Iris pigment epithelial cell (primary cell): ENCODE measurements at regions not wholly inside any gene's neighbourhood (a gene's known extent, or its start where the extent isn't known, plus 50 kb on each side); places are given as distances from the start of the nearest gene placed in this dataset.

Experiments used
- DNase-seq: peaks from one replicate; pipeline ENCODE4 v3.0.0-alpha.2; 2011; ENCODE audit warnings: low read depth

DNA sequence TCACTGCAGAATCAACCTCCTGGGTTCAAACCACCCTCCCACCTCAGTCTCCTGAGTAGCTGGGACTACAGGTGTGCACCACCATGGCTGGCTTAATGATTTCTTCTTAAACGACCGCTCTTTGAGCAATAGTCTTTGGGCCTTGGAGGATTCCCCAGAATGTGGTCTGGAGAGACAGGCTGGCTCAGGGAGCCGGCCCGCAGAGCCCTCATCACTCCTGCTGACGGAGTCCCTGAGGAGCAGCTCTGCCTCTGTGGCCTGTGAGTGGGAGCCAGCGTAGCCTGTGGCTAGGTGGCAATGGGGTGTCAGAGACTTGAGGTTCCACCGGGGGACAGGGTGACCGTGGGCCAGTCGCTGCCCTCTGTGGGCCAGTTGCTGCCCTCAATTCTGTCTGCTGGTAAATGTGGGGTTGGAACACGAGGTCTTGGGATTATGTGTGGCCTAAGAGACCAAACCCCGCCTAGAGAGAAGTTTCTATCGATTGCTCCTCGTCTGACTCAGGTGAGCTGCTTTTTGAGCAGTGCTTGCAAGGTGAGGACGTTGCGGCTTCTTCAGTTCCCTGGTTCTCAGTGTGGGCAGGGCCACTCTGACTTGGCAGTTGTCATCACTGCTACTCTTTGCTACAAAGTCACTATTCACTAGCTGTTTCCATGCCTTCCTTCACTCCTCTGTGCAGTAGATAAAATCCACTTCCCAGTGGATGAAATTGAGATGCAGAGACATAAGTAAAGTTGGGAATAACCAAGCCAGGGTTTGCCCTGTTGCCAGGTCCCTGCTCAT, 124.8 kb upstream of the NECTIN1 start:
- no peak for DNase-seq

DNA sequence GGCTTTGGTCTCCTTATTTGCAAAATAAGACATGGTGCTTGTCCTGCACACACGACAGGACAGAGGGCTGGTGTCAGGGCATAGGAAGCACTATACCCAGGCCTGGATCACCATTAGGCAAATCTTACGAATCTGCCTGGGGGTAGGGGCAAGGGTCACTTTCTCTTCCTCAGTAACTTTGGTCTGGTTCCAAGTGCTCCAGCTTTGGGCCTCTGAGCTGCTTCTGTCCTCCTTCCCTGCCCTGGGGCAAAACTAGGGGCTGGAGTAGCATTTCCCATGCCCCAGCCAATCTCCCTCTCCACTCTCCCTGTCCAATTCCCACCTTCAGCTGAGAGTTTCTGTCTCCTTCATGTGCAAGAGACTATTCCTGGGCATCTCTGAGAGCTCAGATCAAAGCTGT, 123.7 kb upstream of the NECTIN1 start:
- DNase-seq = no peak

DNA sequence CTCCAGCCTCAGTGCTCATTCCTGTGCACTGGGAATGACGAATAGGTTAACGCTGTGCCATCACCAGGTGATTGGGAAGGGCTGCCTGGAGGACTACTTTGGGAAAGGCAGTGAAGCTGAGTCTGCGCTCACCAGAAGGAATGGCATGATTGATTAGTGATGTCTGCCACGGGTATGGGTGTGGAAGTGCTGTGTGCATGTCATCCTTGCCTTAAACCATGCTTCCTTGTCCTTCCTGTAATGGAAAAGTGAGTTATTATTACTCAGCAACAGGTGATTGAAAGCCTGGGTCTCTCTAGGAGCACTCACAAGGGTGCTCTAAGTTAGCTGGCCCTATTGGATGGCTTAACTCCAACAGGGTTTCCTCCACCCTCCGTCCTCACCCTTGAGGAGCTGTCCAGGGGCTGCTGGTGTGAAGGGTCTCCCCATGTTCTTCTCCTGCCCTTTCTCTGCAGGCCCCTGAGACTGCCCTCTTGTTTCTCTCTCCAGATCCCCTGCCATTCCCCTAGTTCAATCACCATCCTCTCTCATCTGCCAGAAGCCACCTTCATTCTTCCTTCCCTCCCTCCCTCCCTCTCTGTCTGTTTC, 121.9 kb upstream of the NECTIN1 start:
- no peak for DNase-seq

DNA sequence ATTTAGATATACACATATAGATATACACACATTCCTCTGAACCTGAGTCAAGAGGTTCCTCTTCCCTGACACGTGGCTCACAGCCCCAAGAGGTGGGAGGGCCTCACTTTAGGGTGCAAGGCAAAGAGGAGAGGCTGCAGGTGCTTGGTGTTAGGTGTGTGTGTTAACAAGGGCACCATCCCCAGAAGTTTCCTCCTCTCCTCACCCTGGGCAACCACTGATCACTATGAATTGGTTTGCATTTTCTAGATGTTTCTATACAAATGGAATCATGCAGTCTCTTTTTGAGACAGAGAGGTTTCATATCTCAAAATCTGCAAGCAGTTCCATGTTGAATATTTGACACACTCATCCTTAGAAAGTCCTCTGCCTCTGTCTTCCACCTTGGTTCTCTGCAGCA, 120.9 kb upstream of the NECTIN1 start:
- no peak for DNase-seq

DNA sequence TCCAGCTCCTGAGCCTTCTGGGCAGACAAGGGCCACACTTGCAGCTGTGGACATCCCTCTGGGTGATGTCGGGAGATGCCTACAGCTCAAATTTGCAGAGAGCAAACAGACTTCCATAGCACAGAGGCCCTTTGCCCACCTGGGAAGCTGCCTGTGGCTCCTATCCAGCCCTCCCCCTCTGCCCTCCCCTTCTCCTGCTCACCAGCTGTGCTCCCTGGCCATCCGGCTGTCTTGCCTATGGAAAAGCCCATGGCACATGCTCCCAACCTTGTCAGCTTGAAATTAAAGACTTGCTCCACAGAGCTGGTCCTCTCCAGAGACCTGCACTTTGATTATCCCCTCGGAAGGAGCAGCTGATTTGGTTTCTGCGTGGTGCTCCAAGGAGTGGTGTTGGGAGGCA, 118.9 kb upstream of the NECTIN1 start:
- DNase-seq = no peak

DNA sequence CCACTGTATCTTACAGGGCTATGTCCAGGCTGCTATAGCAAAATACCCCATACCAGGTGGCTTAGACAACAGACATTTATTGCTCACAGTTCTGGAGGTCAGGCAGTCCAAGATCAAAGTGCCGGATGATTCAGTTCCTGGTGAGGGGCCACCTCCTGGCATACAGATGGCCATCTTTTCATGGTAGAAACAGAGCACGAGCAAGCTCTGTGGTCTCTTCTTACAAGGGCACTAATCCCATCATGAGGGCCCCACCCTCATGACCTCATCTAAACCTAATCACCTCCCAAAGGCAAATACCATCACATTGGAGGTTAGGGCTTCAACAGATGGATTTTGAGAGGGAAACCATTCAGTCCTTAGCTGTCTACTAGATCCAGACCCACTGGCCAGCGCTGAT, 117.4 kb upstream of the NECTIN1 start:
- DNase-seq = no peak

DNA sequence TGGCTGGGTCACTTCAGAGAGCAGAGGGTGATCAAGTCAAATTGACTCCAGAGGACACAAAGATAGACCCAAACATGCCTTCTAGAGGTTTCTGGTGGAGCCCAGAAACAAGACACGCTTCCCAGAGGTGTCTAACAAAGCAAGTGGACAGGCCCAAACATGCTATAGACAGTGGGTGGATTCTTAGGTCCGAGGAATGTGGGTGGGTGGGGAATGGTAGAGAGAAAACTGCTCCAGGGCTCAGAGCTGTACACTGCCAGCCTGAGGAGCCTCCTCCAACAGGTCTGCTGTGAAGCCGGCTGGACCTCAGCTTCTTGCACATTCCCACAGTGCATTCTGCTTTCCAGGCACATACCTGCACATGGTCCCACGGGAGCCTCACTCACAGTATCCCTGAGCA, 116.8 kb upstream of the NECTIN1 start:
- DNase-seq = no peak

DNA sequence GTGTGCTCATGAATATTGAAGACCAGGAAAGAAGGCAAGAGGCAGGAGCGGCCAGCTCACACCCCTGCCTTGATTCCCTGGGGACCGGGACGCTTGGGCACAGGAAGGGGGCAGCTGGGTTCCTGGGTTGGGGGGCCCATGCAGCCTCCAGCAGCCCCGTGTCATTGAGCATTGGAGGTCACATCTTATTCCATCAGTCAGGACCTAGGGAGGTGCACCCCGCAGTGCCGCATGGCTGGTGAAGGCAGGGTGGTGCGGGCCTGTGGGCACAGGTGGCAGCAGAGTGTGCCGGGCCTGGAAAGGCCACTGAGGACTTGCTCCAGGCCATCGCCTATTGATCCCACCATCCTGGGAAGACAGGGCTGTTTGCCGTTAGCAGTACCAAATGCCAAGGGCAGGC, 116.3 kb upstream of the NECTIN1 start:
- no peak for DNase-seq

DNA sequence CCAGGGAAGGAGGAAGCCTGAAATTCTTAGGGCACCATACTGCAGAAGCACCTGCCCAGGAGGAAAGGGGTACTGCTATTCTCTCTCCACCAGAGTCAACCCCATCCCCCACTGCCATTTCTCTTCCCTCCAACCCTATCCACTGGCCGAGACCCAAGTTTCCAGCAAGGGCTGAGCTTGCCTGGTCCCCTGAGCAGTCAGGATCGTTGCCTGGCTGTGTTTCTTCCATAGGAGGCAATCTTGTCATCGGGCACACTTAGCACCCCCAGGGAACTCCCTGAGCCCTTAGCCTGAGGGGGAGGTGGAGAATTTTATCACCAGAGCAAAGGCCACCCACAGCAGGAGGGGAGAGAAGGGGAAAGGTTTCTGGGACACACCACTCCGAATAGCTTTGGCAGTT, 115.8 kb upstream of the NECTIN1 start:
- DNase-seq = no peak

DNA sequence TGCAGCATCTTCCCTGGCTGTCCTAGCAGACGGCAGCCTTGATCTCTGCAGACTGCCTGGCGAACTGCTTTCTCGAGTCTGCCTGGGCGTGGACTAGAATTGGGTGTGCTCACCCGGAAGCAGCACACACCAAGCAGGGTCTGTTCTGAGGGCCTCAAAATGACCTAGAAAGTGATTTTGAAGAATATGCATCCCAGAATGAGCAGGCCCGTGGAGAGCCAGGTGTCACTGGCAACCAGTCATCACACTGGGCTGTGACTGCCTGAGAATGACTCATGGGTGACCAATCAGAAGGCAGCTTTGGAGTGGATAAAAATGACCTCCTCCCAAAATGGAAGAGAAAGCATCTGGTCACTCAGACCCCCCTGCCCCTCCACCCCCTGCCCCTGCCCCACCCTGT, 114.9 kb upstream of the NECTIN1 start:
- DNase-seq = no peak

DNA sequence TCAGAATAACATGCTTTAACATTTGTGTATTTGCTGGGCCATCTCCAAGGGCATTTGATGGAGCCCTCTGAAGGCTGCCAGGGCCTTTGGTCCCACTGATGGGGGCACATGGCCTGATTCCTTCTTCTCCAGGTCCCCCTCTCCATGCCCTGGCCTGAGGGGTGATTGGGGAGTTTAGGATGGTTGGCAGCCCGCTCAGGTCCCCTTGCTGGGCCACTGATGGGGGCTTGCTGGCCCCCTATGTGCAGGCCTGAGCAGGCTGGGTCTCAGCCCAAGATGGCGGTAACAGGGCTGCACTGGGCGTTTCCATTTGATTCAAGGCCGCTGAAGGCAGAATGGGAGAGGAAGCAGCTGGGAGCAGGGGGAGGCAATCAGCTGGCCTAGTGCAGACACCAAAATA, 113.7 kb upstream of the NECTIN1 start:
- DNase-seq = no peak

DNA sequence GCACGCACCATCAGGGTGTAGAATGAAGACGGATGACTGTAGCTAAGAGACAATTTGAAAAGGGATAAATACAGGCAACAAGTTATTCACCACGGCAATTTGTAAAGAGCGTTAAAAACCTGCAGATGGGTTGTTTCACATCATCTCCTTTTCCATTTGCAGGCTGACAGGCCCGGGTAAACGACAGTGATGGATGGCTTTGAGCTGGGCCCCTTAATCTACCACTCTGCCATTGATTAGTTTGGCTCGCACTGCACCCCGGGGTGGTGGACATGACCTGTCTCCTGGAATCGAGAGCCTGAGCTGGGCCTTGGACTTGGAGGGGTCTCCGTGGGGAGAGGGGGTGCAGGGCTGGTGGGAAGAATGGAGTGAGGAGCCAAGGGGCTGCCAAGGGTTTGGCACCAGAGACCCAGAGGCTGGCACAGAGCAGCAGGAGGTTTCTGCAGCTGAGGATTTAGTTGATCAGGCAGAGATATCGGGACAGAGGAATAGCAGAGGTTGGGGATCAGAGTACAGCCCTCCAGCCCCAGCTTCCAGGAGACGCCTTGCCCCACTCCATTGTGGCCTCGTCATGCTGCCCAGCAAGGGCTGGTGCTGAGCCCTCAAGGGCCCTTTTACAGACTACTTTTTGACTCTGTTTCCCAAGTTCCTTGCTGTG, 110.6 kb upstream of the NECTIN1 start:
- DNase-seq = no peak

DNA sequence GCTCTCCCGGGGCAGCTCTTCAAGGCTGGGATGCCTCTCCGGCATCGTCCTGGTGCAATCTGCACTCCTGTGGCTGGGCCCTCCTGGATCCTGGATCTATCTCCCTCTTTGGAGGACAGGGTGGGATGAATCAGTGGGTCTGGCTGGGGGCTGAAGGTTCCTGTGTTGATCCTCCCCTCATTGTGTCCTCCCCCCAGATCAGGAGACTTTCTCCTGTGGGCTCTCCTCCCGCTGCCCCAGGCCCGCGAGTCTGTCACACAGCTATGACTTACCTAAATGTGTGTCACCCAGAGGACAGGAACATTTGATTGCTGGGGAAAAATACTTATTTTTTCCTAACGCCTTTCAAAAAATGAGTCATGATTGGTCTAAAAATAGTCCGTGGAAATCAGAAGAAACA, 106.8 kb upstream of the NECTIN1 start:
- DNase-seq = no peak

DNA sequence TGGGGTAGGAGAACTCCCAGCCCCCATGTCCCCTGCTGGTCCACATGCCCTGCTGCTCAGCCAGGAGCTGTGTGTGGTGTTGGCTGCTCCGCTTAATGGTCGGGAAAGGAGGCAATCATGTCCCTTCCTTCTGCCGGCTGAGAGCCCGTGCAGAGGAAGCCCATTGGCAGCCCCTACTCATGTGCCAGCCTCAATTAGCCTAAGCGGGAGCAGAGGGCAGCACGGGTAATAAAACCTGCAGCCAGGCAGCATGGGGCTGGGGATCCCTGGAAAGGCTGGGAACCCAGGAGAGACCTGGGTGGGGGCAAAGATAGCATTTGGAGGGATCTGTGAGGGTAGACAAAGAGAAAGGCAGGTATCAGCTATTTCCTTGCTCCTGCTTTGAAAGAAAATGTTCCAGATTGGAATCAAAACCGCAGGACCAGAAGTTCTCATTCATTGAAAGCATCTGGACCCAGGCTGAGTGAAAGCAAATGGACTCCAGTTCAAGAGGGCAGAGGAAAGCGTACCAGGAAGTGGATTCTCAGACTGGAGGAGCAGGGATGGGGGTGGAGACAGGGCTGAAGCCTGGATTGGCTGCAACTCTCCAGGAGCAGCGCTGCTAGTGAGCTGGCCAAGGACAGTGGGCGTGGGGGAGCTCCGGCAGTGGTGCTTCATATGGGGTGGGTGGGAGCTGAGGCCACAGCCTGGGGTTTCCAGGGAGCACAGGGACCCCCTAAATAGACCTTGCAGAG, 103.4 kb upstream of the NECTIN1 start:
- peak; percentile 37 for DNase-seq

DNA sequence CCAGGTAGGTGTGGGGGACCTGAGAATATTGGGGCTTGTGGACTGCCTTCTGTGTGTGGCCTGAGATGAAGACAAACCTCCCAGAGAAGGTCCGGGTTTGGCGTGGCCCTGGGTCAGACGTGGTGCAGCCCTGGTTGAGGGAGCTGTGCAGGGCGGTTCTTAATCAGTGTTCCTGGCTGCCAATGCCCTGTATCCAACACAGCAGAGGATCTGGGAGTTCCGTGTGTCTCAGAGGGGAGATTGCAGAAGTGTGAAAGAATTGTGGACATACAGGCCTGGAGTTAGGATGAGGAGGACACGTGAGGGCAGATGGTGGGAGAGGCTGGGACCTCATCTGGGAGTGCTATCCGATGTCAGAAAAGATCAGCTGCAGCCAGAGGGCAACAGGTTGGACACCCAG, 102.0 kb upstream of the NECTIN1 start:
- DNase-seq = no peak

DNA sequence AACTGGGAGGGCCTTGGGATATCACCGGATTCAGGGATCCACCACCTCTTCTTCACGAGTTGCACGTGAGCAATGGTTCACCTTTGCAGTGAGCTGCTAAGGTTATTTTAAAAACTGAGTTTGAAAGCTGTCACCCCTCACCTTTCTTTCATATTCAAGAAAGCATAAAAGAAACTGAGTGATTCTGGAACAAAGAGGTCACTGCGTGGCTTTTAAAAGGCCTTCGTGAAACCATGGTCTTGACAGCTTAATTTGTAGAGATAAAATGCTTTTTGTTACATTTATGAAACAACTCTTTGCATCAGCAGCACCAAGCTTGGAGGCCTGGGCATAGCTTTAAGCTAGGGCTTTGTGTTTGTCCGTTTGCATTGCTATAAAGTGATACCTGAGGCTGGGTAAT, 101.4 kb upstream of the NECTIN1 start:
- no peak for DNase-seq

DNA sequence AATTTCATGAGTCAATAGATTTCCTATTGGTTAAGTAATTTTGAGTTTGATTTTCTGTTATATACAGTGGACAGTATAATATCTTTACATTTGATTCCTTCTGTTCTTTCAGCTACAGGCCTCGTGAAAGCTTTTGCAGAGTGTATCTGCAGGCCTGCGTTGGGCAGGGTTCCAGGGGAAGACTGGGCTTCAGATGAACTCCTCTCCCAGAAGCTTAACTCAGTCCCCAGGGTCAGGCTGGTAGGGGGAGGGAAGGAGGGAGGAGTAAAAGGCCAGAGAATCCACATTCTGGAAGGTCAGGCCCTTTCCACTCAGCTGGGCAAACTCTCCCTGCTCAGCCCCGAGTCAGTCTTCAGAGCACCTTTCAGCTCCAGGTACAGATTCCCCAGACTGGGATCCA, 100.4 kb upstream of the NECTIN1 start:
- no peak for DNase-seq

DNA sequence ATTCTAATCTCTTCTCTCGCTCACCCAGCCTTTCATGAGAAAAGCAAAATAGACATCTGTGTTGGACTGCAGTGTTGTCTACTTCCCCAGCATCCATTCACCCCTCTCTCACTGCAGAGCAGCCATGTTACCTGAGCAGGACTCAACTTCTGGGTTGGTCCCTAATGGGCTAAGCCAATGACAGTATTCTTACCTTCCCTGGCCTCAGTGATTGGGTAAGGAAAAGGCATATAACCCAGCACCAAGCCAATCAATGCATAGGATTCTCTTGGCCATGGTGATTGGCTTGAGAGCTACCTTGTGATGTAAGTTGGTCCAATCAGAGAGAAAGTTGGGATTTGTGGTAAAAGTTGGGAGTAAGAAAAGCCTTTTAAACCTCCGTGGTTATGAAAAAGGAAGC, 99.8 kb upstream of the NECTIN1 start:
- DNase-seq = no peak

DNA sequence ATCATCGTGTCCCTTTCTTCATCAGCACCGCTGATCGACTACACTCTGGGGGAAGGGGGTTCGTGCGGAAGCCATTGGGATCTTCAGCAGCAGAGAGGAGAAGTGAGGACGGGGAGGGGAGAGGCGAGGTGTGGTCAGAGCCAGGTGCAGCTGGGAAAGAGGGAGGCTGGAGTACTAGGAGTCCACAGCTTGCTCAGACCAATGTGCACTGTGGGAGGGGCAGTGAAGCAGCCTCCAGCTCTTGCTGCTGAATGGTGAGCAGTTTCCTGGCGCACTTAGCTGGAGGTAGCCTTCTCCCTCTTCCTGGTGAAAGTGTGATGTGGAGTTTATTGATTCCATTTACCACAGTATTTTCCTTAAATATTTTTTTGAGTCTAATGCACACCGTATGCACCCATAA, 99.0 kb upstream of the NECTIN1 start:
- no peak for DNase-seq

DNA sequence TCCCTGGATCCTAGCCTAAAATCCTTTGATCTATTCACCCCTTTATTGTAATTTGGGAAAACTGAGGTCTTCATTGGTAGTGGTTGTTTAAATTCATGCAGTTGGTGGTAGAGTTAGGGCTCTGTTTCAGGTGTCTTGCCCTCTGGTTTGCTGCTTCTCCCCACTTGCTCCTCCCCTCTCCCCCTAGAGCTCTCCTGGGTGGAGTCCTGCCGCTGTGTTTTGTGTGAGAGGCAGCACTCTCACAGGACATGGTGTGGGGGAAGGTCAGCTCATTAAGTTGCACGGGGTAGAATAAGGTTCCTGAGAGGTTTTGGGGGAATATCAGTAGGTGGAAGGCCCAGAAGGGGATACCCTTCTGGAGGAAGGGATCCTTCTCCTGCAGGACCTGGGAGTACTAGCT, 98.1 kb upstream of the NECTIN1 start:
- DNase-seq = no peak

DNA sequence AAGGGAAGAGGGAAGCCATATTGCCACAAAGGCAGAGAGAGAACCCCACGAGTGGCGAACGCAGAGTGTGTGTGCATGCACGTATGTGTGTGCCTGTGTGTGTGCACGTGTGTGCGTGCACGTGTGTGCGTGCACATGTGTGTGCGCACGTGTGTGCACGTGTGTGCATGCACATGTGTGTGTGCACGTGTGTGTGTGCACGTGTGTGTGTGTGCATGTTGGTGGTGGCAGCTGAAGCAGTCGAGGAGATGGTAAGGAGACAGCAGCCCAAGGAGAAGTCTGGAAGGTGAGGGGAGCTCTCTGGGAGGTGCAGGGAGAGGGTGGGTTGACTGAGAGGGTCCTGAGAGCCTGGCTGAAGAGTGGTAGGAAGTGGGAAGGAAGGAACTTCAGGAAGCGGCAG, 94.1 kb upstream of the NECTIN1 start:
- no peak for DNase-seq

DNA sequence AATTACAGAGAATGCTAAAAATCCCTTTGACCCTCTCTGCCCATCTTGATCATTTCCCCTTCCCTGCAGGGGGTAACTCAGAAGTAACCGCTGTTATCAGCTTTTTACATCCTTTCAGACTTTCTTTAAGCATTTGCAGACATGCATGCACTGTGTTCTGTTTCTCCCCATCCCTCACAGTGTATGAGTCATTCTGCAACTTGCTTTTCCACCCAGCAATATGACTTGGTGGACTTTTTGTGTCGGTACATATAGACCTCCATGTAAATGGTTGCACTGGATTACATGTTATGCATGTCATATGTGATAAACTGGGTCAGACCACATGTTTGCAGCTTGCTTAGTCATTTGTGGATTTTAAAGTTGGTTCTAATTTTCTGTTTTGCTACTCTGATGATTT, 87.7 kb upstream of the NECTIN1 start:
- peak; percentile 34 for DNase-seq

DNA sequence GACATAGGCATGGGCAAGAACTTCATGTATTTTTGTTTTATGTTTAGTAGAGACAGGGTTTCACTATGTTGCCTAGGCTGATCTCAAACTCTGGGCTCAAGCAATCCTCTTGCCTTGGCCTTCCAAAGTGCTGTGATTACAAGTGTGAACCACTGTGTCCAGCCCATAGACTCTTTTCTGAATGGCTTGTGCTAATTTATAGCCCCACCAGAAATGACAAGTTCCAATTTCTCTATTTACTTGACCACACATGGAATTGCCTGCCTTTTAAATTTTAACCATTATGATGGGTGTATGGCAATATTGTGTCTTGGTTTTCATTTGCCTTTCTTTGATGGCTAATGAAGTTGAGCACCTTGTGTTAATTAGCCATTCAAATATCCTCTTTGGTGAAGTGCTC, 85.8 kb upstream of the NECTIN1 start:
- no peak for DNase-seq
